NCI-H446 (cell line): ENCODE measurements at regions not wholly inside any gene's neighbourhood (a gene's known extent, or its start where the extent isn't known, plus 50 kb on each side); places are given as distances from the start of the nearest gene placed in this dataset.

Experiments
- DNase-seq, 2 experiments: peaks; one replicate each; lab custom pipeline; 2025; lab: John Stamatoyannopoulos, UW

- DNase-seq = no peak
These were observed 89.5 kb upstream of the PGBD5 start for GRCh38 chr1:230515451-230516145.

- no peak for DNase-seq
These were observed 84.4 kb upstream of the PGBD5 start for GRCh38 chr1:230510496-230510895.

- DNase-seq = no peak
These were observed 83.3 kb upstream of the PGBD5 start for GRCh38 chr1:230509281-230509977.

GRCh38 chr1:230507666-230508402 is 81.7 kb upstream of the PGBD5 start:
- DNase-seq = peak; percentile 66 to 75

- no peak for DNase-seq
These were observed 81.1 kb upstream of the PGBD5 start for GRCh38 chr1:230507236-230507635.

GRCh38 chr1:230506451-230506850 is 80.3 kb upstream of the PGBD5 start:
- no peak for DNase-seq

GRCh38 chr1:230504310-230504709 is 78.2 kb upstream of the PGBD5 start:
- DNase-seq = no peak

- no peak for DNase-seq
These were observed 77.6 kb upstream of the PGBD5 start for GRCh38 chr1:230503726-230504125.

GRCh38 chr1:230502996-230503395 is 76.9 kb upstream of the PGBD5 start:
- no peak for DNase-seq

GRCh38 chr1:230502306-230502705 is 76.2 kb upstream of the PGBD5 start:
- DNase-seq = no peak

- no peak for DNase-seq
These were observed 75.7 kb upstream of the PGBD5 start for GRCh38 chr1:230501849-230502248.

- DNase-seq = no peak
These were observed 75.1 kb upstream of the PGBD5 start for GRCh38 chr1:230501242-230501641.

- DNase-seq = no peak
These were observed 73.9 kb upstream of the PGBD5 start for GRCh38 chr1:230500063-230500462.

GRCh38 chr1:230499496-230499895 is 73.4 kb upstream of the PGBD5 start:
- no peak for DNase-seq

- DNase-seq = peak in 1 of 2 experiments; percentile 3
These were observed 72.6 kb upstream of the PGBD5 start for GRCh38 chr1:230498704-230499103.

GRCh38 chr1:230496451-230496850 is 70.3 kb upstream of the PGBD5 start:
- DNase-seq = no peak

GRCh38 chr1:230495891-230496385 is 69.8 kb upstream of the PGBD5 start:
- DNase-seq = no peak

GRCh38 chr1:230495076-230495475 is 68.9 kb upstream of the PGBD5 start:
- no peak for DNase-seq

- no peak for DNase-seq
These were observed 68.4 kb upstream of the PGBD5 start for GRCh38 chr1:230494514-230494913.

- DNase-seq = no peak
These were observed 67.9 kb upstream of the PGBD5 start for GRCh38 chr1:230494026-230494425.

- DNase-seq = no peak
These were observed 67.1 kb upstream of the PGBD5 start for GRCh38 chr1:230493264-230493663.

GRCh38 chr1:230490436-230490835 is 64.3 kb upstream of the PGBD5 start:
- DNase-seq = no peak
